ENCODE measurements at regions not wholly inside any gene's neighbourhood (a gene's known extent, or its start where the extent isn't known, plus 50 kb on each side); places are given as distances from the start of the nearest gene placed in this dataset.

DNA sequence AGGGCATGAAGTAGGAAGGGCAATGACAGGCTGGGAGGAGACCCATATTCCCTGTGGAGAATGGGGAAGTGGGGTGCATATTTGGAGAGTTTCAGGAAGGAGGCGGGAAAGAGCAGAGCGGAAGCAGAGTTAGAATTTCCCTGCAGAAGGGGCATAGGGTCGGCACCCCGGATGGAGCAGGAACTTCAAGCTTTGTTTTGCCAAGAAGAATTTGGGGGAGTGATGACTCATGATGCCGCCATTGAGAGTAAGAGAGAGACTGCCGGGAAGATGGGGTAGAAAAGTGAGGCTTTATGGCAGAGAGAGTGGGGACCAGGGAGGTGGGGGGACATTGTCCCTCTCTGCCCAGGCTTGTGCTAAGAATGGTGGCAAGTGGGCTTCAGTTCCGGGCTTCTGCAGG is 50.3 kb upstream of the EPB41L1 start:
- TF ChIP-seq, protein P1, sequence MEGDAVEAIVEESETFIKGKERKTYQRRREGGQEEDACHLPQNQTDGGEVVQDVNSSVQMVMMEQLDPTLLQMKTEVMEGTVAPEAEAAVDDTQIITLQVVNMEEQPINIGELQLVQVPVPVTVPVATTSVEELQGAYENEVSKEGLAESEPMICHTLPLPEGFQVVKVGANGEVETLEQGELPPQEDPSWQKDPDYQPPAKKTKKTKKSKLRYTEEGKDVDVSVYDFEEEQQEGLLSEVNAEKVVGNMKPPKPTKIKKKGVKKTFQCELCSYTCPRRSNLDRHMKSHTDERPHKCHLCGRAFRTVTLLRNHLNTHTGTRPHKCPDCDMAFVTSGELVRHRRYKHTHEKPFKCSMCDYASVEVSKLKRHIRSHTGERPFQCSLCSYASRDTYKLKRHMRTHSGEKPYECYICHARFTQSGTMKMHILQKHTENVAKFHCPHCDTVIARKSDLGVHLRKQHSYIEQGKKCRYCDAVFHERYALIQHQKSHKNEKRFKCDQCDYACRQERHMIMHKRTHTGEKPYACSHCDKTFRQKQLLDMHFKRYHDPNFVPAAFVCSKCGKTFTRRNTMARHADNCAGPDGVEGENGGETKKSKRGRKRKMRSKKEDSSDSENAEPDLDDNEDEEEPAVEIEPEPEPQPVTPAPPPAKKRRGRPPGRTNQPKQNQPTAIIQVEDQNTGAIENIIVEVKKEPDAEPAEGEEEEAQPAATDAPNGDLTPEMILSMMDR (IDR thresholded peaks at IDR 0.05), result no peak
- DNase-seq (ENCODE audit: low spot score), result no peak
- no peak overlapping the region for H3K27ac ChIP-seq

More for the DNA sequence above, 50.3 kb upstream of the EPB41L1 start:
- H3K4me3 ChIP-seq, result no peak overlapping the region

Measured in coronary artery (tissue), 2 donors.